ENCODE measurements at regions not wholly inside any gene's neighbourhood (a gene's known extent, or its start where the extent isn't known, plus 50 kb on each side); places are given as distances from the start of the nearest gene placed in this dataset.
"Not testable (repeated sequence)": the region's sequence is repeated elsewhere in the genome, so short reads cannot be mapped to it uniquely, and the experiment has no call there.

DNA sequence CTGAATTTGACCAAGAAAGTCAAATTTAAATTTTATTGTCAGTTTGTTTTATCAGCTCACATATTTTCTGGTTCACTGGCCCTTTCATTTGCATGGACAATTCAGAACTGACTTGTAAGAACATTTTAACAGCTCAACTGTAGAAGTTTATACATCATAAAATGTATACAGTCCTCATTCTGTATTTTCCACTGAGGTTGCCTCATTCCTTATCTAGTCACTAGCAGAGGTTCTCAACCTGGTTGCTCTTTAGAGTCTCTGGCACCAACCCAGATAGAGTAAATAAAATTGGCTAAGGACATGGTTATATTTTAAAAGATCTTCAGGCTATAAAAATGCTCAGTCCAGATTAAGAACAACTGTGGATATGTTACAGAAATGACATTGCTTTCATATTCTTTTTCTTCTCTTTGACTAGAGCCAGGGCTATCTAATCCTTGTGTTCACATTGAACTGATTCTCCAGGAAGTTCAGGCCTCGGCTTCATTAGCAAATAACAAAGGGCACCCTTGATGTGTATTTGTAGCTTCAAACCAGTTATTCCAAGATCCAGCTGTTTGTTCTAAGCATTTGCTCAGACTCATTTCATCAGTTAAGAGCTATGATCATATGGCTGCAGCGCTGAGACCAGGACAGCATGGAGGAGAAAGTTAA, 782.5 kb downstream of the ETS1 start:
- DNase-seq = no peak

DNA sequence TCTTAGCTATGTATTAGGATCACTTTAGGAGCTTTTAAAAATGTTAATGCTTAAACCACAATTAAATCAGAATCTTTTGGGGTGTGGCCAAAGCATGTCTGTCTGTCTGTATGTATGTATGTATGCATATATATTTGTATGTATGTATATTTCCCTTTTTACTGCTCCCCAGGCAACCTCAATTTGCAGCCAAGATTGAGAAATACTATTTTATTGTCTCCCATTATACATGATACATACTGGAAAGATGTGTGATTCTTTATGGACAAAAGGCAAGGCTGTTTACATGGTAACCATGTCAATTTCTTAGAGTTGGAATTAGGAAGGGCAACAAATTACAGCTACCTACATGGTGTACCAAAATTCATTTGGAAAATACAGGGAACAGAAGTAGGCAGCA, 783.6 kb downstream of the ETS1 start:
- no peak for DNase-seq

DNA sequence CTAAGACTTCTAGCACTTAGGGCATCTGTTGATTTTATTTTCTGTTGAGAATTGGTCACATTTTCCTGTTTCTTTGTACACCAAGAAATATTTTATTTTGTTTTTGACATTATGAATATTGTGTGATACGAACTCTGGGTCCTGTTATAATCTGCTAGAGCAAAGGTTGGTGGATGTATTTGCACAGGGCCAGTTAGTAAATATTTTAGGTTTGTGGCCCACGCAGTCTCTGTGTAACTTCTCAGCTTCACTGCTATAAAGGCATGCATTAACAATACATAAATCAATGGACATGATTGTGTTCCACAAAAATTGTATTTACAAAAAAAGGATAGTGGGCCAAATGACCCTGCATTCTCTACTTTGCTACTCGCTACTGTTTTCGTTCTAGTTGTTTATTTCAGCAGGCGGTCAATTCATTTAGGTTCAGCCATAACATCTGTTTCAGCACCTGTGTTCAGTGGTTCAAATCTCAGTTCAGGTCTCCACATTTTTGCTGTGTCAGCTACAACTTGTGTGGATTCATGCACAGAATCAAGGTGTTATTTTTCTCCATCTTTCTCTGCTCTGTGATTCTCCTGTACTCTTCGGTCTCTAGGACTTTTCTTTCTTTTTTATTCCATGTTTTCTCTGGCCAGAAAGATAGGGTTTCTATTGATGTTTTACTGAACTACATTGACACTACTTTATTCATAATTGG, 786.2 kb downstream of the ETS1 start:
- DNase-seq = no peak

DNA sequence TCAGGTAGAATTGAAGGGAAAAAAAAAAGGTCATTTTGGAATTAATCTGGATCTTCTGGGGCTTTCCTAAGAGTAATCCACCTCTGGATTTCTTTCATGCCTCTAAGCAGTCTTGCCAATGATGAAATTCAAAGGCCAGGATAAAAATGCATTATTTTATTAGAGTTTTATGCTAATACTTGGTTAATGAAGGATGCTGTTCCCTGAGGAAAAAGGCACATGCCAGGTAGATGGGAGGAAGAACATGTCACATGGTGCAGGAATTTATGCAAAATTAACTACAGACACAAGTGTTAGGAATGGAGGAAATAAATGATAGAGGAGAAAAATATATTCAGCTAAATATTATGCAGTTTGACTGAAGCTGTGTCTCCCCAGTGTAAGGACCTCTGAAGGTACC, 792.0 kb downstream of the ETS1 start:
- no peak for DNase-seq

DNA sequence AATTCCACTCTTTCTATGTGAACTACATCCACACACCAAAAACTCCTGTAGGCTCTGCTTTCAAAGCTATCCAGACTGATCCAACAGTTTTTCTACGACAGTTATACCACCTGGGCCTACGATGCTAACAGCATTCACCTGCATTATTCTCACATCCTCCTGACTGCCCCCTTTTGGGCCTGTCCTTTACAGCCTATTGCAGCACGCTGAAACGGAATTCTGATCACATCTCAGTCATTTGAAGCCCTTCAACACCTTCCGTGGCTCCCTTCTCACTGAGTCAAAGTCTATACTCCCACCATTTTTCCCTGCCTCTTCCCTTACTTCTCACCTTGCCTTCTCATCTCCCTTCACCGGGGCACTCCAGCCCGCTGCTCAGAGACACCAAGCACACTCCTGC, 791.3 kb upstream of the KIRREL3 start:
- no peak for DNase-seq

DNA sequence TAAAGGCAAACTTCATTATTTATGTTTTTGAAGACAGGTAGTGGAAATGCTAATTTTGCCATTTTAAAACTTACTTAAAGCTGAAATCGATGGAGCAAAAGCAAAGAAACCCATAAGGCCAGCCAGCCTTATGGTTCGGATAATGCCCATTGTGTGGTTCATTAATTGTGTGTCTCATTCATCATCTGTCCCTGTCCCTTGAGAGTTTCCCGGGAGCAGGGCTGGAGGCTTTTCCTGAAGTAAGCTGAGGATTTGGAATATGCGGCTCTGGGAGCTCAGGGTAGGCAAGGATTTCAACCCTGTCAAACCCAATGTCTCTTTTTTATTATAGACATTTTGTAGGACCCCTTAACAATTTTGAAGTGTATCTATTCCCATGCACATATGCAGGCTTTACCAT, 790.0 kb upstream of the KIRREL3 start:
- DNase-seq = no peak

DNA sequence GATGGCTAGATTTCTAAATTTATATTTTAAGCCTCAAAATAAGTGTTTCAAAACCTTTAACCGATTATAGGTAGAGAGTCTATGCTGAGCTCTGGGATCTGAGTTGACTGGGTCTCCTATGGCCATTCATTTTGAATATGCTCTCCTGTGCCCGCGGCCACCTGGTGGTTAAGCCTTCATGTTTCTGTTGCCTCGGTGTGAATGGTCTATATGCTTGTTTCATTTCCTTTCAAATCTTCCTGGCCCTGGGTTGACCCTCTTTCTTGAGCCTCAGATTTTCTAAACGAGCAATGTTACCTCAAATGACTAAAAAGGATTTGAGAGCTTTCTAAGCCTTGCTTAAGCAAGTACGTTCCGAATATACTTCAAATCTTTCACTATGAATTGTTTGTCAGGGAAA, 789.4 kb upstream of the KIRREL3 start:
- no peak for DNase-seq

DNA sequence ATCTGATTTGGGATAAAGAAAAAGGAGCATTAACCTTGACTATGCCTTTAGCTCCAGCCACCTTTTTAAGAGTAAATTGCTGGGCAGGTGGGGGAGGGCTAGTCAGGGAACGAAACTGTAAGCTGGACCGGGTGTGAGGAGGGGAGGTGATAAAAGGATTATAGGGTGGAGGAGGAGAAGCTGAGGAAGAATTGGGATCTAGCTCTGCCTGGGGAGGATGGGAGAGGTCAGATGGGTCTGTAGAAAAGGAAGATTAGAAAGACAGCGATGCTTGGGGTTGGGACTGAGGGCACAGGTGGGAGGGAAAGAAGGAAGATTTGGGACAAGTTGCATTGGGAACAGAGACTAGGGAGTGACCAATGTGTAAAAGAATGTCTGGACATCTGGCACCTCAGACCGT, 772.4 kb upstream of the KIRREL3 start:
- DNase-seq = not testable (repeated sequence)

DNA sequence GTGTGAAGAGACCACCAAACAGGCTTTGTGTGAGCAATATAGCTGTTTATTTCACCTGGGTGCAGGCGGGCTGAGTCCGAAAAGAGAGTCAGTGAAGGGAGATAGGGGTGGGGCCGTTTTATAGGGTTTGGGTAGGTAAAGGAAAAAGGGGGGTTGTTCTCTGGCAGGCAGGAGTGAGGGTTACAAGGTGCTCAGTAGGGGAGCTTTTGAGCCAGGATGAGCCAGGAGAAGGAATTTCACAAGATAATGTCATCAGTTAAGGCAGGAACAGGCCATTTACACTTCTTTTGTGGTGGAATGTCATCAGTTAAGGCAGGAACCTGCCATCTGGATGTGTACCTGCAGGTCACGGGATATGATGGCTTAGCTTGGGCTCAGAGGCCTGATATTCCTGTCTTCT, 768.4 kb upstream of the KIRREL3 start:
- not testable (repeated sequence) for DNase-seq

DNA sequence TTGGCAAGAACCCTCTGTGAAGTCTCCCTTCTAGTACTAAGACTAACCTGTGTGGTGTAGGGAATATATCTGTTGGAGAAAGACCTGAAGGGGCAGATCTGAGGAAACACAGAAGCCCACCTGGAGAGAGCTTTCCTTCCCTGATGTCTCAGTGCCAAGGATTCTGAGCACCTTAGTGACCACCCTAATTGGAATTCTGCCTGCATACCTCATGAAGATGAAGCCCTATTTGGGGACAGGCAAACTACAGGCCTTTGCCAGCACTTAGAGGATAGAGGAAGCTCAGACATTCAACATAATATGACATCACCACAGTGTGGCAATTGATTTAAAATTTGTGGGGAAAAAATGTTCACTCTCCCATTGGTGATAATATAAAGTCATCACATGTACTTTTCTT, 766.2 kb upstream of the KIRREL3 start:
- DNase-seq = no peak

DNA sequence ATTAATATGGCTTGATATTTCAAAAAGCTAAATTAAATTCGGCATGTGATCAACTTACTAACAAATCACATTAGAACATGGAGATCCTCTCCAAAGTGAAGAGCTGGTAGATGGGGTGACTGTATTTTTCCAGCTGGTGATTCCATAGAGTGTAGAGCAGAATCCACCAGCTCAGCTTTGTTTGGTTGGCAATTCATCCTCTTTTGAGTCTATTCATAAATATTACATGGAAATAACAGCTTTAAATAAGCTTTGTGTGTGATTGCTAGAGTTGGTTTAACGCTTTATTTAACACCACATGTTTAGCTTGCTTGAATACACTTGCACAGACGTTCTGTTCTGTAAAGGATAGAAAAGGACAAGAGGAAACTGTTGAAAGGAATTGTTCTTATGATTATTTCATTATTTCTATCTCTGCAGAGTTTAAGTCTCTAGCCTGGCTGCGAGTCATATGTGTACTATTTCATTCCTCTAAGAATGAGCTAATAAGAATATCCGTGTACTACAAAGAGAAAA, 738.3 kb upstream of the KIRREL3 start:
- DNase-seq = no peak

DNA sequence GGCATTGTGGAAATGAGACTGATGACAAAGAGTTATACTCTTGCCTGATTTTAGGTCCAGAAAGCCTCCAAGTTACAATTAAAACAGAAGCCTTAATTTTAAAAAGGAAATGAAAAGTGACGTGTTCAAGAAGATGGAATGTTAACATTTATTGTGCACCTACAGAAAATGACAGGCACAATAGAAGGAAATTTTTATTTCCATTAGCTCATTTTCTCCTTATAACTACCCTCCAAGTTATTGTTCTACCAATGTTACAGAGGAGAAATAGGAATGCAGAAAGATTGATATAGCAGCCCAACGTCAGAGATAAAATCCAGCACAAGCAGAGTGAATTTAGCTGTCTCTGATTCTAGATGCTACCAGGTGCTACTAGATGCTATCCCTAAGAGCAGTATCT, 736.9 kb upstream of the KIRREL3 start:
- no peak for DNase-seq

DNA sequence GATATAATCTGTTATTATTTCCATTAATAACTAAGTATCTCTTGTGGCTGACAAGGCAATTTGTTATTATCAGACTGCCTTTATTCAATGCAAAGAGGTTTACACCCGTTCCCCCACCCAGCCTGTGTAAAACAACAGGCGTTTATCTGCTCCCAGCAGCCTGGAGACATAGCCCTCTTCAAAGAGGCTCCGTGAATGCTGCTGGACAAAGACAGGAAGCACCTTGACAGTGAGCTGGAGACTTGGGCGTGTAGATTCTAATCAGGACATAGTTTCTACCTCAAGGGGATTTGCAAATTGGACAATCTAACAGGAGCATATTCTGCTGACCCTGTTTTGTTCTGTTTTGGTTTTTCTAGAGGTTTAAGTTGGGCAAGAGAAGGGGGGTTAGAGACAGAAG, 733.0 kb upstream of the KIRREL3 start:
- DNase-seq = no peak

DNA sequence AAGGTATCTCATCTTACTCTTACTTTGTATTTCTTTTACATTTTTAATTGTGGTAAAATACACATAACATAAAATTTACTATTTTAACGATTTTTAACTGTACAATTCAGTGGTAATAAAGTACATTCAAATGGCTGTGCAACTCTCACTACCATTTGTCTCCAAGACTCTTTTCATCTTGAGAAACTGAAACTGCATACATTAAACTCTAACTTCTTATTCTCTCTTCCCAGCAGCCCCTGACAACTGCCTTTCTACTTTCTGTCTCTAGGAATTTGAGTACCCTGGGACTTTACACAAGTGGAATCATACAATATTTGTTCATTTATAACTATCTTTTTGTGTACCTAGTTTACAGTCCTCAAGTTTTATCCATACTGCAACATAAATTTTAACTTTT, 725.8 kb upstream of the KIRREL3 start:
- no peak for DNase-seq

DNA sequence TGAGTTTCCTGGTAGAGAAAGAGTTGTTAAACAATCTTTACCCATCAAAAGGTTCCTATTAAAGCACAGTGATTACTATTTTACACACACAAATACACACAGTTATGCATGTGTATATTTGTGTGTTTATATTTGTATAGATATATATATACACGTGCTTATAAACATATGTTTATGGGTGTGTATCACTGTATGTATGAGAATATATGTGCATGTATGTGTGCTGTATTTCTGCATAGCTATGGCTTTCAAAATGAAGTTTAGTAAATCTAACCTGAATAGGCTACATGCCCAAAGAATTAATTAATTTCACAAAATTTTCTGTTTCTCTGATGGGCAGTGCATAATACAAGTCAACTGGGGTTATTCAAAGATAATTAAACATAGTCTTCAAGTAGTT, 723.1 kb upstream of the KIRREL3 start:
- no peak for DNase-seq

DNA sequence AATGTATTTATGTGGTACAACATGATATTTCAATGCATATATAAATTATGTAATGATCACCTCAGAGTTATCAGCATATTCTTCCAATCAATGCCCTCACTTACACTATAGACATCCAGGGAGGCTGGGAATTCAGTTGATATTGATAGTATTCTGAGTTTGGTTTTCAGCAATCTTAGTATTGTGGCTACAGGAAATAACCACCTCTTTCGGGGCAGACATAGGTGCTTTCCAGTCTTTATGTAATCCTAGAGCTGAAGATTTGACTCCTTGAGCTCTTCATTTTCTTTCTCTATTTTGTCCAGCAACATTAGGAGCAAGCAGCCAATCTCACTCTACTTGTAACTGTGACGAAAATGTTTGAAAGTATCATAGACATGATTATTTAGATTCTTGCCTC, 712.7 kb upstream of the KIRREL3 start:
- DNase-seq = no peak

DNA sequence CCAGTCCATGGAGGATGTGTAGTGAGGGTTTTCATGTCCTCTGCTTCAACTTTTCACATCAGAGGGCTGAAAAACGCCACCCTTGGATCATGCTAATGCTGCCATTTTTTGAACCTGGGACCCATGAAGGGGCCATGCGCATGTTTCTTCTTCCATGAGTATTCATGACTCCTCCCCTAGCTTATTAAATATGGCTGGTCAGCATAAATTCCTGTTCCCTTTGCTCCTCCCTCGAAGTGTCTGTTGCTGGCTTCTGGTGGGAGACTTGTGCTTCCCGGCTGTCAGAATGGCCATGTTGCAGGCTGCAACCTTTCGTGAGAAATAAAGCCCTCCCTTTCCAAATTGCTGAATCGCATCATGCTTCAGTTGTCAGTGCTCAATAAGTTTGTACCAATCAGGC, 711.2 kb upstream of the KIRREL3 start:
- no peak for DNase-seq

DNA sequence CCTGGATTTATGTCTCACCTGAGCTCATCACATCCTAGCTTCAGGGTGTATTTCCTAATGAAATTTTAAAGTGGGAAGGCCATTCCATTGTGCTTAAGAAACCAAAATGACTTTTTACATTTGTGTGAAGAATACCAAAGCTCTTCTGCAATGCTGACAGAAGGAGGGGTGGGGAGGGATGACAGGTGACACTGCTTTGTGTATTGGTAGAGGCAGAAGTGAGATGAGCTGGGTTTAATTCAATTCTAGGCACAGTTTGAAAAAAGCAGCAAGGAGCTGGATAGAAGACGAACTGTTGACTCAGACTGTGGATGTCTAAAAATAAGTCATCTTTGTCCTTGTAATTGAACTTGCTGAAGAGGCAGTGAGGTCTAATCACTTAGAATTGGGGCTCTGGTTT, 710.3 kb upstream of the KIRREL3 start:
- DNase-seq = no peak

DNA sequence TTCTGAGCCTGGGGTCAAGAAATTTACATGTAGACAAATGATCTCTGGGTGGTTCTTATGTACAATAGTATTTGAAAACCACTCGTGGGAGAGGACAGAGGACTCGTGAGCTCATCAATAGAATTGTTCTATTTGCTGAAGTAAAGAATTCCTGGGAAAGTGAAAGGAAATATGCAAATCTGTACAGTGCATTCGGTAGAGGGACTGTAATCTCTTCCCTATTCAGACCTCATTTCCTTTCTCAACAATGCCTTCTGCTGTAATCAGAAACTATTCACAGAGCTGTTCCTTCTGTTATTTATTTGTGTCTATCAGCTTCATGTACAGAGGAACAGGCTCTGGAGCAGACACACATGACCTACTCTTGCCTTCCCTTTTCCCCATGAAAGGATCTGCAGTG, 709.4 kb upstream of the KIRREL3 start:
- no peak for DNase-seq

DNA sequence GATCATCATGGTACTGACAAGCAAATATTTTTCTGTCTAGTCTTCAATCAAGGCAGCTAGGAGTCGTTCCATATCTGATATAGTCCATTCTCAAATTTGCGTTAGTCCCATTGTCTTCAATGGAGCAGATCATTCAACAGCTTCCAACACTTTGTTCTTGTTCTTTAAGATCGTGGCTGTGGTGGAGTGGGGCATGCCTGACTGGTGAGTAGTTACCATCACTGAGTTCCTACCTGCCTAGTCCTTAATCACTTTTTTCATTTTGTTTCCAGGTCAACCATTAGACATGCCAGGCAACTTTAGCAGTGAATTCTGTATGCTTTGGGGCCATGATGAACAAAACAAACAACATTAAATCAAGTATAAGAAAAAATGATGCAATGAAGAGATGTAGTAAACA, 693.1 kb upstream of the KIRREL3 start:
- no peak for DNase-seq

DNA sequence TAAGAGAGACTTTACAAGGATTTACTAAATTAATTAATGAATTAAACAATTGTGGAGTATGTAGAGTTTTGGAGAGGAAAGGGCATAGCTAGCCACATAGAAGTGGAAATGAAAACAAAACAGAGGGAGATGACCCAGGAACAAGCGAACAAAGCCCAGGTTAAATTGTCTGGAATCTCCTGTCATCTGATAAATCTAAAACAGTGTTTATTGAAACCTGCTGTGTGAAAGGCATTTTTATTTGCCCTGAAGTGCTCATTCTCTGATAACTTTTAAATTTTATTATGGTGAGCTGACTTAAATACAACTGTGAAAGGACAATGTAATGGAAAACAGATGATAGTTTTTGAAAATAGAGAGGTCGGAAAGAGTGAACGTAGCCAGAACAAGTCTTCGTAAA, 682.8 kb upstream of the KIRREL3 start:
- DNase-seq = no peak

DNA sequence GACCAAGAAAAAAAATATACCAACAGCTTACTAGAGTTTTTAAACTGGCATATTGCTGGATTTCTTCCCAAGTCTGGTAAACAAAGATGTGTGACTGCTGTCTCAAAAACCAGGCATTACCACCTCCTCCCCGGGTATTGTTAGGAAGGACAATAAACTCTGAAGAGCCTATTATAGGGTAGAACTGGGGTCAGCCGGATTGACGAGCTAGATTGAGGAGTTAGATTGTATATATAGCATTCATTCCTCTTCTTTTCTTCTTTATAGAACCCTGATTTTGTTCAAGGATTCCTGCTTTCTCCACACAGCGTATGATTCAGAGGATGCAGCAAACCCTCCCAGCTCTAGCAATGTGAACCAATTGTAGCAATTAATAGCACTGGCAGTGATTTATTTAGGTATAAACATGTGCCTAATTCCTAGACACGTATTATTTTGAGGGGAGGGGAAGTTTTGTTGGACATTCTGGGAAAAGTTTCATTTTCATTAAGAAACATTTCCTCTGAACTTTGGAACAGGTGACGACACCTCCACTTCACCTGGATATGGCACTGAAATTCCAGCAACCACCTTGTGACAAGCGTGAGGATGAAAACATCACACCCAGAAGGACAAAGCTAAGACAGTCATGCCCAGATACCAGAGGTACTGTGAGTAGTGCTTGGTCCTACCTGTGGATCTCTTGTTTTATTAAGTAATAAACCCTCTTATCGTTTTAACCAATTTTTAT, 679.4 kb upstream of the KIRREL3 start:
- DNase-seq = no peak

DNA sequence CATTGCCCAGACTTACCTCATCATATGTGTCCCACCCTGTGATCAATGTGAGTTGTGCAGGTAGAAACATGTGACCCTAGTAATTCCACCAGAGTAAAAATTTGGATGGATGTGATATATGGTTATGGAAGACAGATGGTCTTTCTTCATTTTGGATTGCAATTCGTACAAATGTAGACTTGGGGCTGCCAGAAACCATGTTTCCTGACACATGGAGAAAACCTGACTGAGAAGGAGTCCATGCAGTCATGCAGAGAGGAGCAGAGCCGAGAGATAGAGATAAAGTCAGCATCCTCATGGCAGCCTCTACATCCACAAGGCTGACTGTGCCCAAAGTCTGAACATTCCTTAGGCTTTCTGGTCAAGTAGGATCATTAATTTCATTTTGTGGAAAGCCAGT, 678.1 kb upstream of the KIRREL3 start:
- DNase-seq = no peak
